Keratinocyte (primary cell): ENCODE measurements at regions not wholly inside any gene's neighbourhood (a gene's known extent, or its start where the extent isn't known, plus 50 kb on each side); places are given as distances from the start of the nearest gene placed in this dataset.

Experiments used
- DNase-seq: peaks from one replicate; pipeline ENCODE4 v3.0.0-alpha.2; 2011; ENCODE audit warnings: low read depth, missing footprints, low spot score
- FAIRE-seq: peaks from 2 replicates; lab custom pipeline; 2011; peaks lifted over from hg19 to GRCh38; lab: Jason Lieb, UNC
- H2AFZ ChIP-seq: 2 replicates; pipeline ENCODE4 v1.6.0; 2012; ENCODE audit warnings: low read length, control low read depth, inconsistent platforms; ENCODE audit not compliant: control insufficient read depth
- H3K27ac ChIP-seq: 2 replicates; pipeline ENCODE4 v1.5.1; 2011; ENCODE audit warnings: low read length; ENCODE audit not compliant: control insufficient read depth, insufficient read depth
- H3K27me3 ChIP-seq: 3 replicates; pipeline ENCODE4 v1.6.0; 2011; ENCODE audit warnings: low read length; ENCODE audit not compliant: control insufficient read depth, insufficient read depth; ENCODE audit errors: extremely low read depth
- H3K36me3 ChIP-seq, 2 experiments: 2 replicates in 1 of 2; 3 replicates in 1 of 2; pipeline ENCODE4 v1.5.1; 2011; ENCODE audit warnings: low read length in 2 of 2, mild to moderate bottlenecking in 1 of 2; ENCODE audit not compliant: control insufficient read depth in 2 of 2, insufficient read depth in 2 of 2; ENCODE audit errors: extremely low read depth in 1 of 2
- H3K4me1 ChIP-seq: 3 replicates; pipeline ENCODE4 v1.5.1; 2011; ENCODE audit warnings: low read length; ENCODE audit not compliant: control insufficient read depth, insufficient read depth; ENCODE audit errors: extremely low read depth
- H3K4me2 ChIP-seq: 3 replicates; pipeline ENCODE4 v1.6.0; 2011; ENCODE audit warnings: low read depth, low read length; ENCODE audit not compliant: control insufficient read depth, insufficient read depth; ENCODE audit errors: extremely low read depth
- H3K4me3 ChIP-seq, 3 experiments: fragments of 200-600 bp in 1 of 3; sonication (generic) in 1 of 3; 2 replicates in 2 of 3; 3 replicates in 1 of 3; pipeline ENCODE4 v1.5.1; 2011 to 2016; ENCODE audit warnings: low read length in 3 of 3, mild to moderate bottlenecking in 3 of 3, control low read depth in 2 of 3, inconsistent platforms in 1 of 3, low read depth in 1 of 3, mixed read lengths in 1 of 3, mixed run types in 1 of 3, moderate library complexity in 1 of 3; ENCODE audit not compliant: control insufficient read depth in 2 of 3, insufficient read depth in 2 of 3; ENCODE audit errors: extremely low read depth in 1 of 3
- H3K79me2 ChIP-seq: 2 replicates; pipeline ENCODE4 v1.6.0; 2012; ENCODE audit warnings: low read length; ENCODE audit not compliant: control insufficient read depth, insufficient read depth
- H3K9ac ChIP-seq: 3 replicates; pipeline ENCODE4 v1.6.0; 2011; ENCODE audit warnings: low read length; ENCODE audit not compliant: control insufficient read depth, insufficient read depth; ENCODE audit errors: extremely low read depth
- H3K9me1 ChIP-seq: 3 replicates; pipeline ENCODE4 v1.6.0; 2011; ENCODE audit warnings: low read length; ENCODE audit not compliant: control insufficient read depth, insufficient read depth; ENCODE audit errors: extremely low read depth
- H3K9me3 ChIP-seq: 2 replicates; pipeline ENCODE4 v1.5.1; 2012; ENCODE audit warnings: low read depth, low read length; ENCODE audit not compliant: control insufficient read depth
- H4K20me1 ChIP-seq: 3 replicates; pipeline ENCODE4 v1.6.0; 2011; ENCODE audit warnings: low read length; ENCODE audit not compliant: control insufficient read depth, insufficient read depth; ENCODE audit errors: extremely low read depth
- CTCF ChIP-seq, 3 experiments: IDR thresholded peaks in 1 of 3; conservative IDR thresholded peaks in 1 of 3; optimal IDR thresholded peaks in 1 of 3; 2 replicates in 2 of 3; 3 replicates in 1 of 3; pipeline versions ENCODE3 to v1.5.1; 2011; ENCODE audit warnings: low read length in 3 of 3, mild to moderate bottlenecking in 3 of 3, moderate library complexity in 2 of 3, control low read depth in 1 of 3, inconsistent platforms in 1 of 3; ENCODE audit not compliant: insufficient read depth in 2 of 3; ENCODE audit errors: extremely low read depth in 1 of 3
- EZH2 ChIP-seq: IDR thresholded peaks from one replicate; pipeline ENCODE4 v1.6.1; 2012; ENCODE audit warnings: inconsistent platforms, mild to moderate bottlenecking, low read length, moderate library complexity
- dilution Hi-C: fragments of 300-500 bp; cut with MboI; formaldehyde crosslinking; loops from one replicate; pipeline ENCODE4 v1.7.0; 2020; ENCODE audit warnings: low sequenced_read_pairs; ENCODE audit not compliant: extremely low pct_ligation_motif_present

DNA sequence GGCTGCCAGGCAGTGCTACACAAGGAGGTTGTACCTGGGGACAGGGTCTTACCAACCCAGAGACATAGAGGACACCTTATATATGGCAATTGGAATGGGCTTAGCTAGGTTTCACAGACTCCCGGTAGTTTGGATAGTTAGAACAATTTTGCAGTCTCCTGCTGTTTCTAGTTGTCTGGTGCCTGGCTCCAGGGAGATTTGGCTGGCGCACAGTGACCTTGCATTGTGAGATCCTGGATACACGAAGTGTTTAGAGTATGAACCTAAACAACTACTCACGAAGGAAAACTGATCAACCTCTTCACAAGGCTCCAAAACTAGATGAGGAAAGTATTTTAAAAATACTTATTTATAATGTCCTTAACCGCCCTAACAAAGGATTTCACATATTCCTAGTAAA, 614.7 kb downstream of the FAM181B start:
- no peak for TF ChIP-seq CTCF (optimal IDR thresholded peaks at IDR 0.05 in 1 of 3, IDR thresholded peaks at IDR 0.05 in 1 of 3, conservative IDR thresholded peaks at IDR 0.05 in 1 of 3; ENCODE audit: extremely low read depth in 1 of 3, insufficient read depth in 2 of 3, low read length in 3 of 3)
- Histone ChIP-seq H3K27me3 (no peaks in the 10 kb centered on the region), H3K36me3 (no peaks in the 10 kb centered on the region), H4K20me1 (no peaks in the 10 kb centered on the region), H3K27ac (no peak overlapping the region), H3K9me3 (no peaks in the 10 kb centered on the region), H3K9ac (no peak overlapping the region), H3K79me2 (no peaks in the 10 kb centered on the region), H3K4me1 (no peaks in the 10 kb centered on the region), H3K4me3 (no peak overlapping the region), H2AFZ (no peak overlapping the region), H3K4me2 (no peak overlapping the region), H3K9me1 (no peaks in the 10 kb centered on the region)
- FAIRE-seq (no peak), DNase-seq (no peak)
- dilution Hi-C loops: no loop called here

DNA sequence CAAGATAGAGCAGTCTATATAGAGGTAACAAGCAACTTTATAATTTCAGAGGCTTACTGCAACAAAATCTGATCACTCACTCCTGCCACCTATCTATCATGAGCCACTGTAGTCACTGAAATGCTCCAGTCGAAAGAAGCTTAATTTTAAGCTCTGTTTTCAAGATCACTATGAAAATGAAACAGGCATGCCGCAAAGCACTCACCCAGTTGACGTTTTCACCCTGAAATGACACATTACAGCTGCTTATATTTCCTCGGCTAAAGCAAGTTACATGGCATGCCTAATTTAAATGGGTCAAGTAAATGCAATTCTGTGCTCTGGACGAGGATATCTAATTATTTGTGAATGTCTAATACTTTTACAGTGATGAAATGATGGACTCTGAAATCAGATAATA, 616.3 kb downstream of the FAM181B start:
- dilution Hi-C loops: no loop called here

More for the DNA sequence above, 616.3 kb downstream of the FAM181B start:
- Histone ChIP-seq H2AFZ (no peak overlapping the region), H3K9me1 (no peaks in the 10 kb centered on the region), H3K9me3 (no peaks in the 10 kb centered on the region), H4K20me1 (no peaks in the 10 kb centered on the region), H3K79me2 (no peaks in the 10 kb centered on the region), H3K27ac (no peak overlapping the region), H3K36me3 (no peaks in the 10 kb centered on the region), H3K4me2 (no peak overlapping the region), H3K27me3 (no peaks in the 10 kb centered on the region), H3K9ac (no peak overlapping the region), H3K4me1 (no peaks in the 10 kb centered on the region), H3K4me3 (no peak overlapping the region)
- FAIRE-seq: no peak
- TF ChIP-seq CTCF (optimal IDR thresholded peaks at IDR 0.05 in 1 of 3, IDR thresholded peaks at IDR 0.05 in 1 of 3, conservative IDR thresholded peaks at IDR 0.05 in 1 of 3; ENCODE audit: extremely low read depth in 1 of 3, insufficient read depth in 2 of 3, low read length in 3 of 3) (no peak), EZH2 (no peak)
- no peak for DNase-seq
